HepG2 (cell line): ENCODE measurements at regions not wholly inside any gene's neighbourhood (a gene's known extent, or its start where the extent isn't known, plus 50 kb on each side); places are given as distances from the start of the nearest gene placed in this dataset.

ENCODE experiments used
- ATAC-seq: fragments of 200-7000 bp; cut with Tn5 transposase; 3 replicates; pipeline ENCODE4 v1.9.1; 2020; ENCODE audit warnings: mild to moderate bottlenecking, moderate library complexity
- BruUV-seq: library from RNA; stranded (reverse); fragments of 400-500 nt; replicated peaks from 2 replicates; lab custom pipeline; 2021; lab: Mats Ljungman, UMichigan
- CTCF ChIA-PET: fragments of 300-600 bp; formaldehyde crosslinking; extraction: SDS; loops from one replicate; lab custom pipeline; 2021; ENCODE audit warnings: low total read pairs, inconsistent platforms, low intra/inter-chr PET ratio; lab: Yijun Ruan, JAX
- POLR2A ChIA-PET: fragments of 350-600 bp; sonication (Branson Sonifier 250); formaldehyde crosslinking; loops from one replicate; lab custom pipeline; 2020; ENCODE audit warnings: antibody characterized with exemption, inconsistent platforms; lab: Yijun Ruan, JAX
- DNase-seq: peaks from one replicate; pipeline ENCODE4 v3.0.0-alpha.2; 2015; ENCODE audit warnings: low spot score
- FAIRE-seq: peaks from 3 replicates; lab custom pipeline; 2011; peaks lifted over from hg19 to GRCh38; lab: Jason Lieb, UNC
- H2AFZ ChIP-seq: one replicate; pipeline ENCODE4 v1.6.1; 2011; ENCODE audit warnings: low read length, inconsistent platforms
- H3K27ac ChIP-seq: fragments of 300-600 bp; 3 replicates; pipeline ENCODE4 v1.8.0; 2011; ENCODE audit warnings: mixed run types, mild to moderate bottlenecking, mixed read lengths, low read length, inconsistent platforms; ENCODE audit not compliant: insufficient read depth; ENCODE audit errors: extremely low read length
- H3K27me3 ChIP-seq, 2 experiments: fragments of 200-600 bp in 1 of 2; 2 replicates in 1 of 2; 3 replicates in 1 of 2; pipeline versions ENCODE4 v1.6.0 to v1.8.0; 2011; ENCODE audit warnings: low read length in 2 of 2, mild to moderate bottlenecking in 2 of 2, moderate library complexity in 2 of 2, inconsistent platforms in 1 of 2; ENCODE audit not compliant: insufficient read depth in 2 of 2, control insufficient read depth in 1 of 2
- H3K36me3 ChIP-seq, 2 experiments: fragments of 200-600 bp in 1 of 2; replicated peaks in 1 of 2; 2 replicates in 1 of 2; 3 replicates in 1 of 2; pipeline versions ENCODE4 v1.5.1 to v1.8.0; 2011; ENCODE audit warnings: low read length in 2 of 2, inconsistent platforms in 1 of 2; ENCODE audit not compliant: insufficient read depth in 2 of 2, control insufficient read depth in 1 of 2
- H3K4me1 ChIP-seq: 2 replicates; pipeline ENCODE4 v1.5.1; 2012; ENCODE audit warnings: low read length, inconsistent platforms; ENCODE audit not compliant: insufficient read depth
- H3K4me2 ChIP-seq: 2 replicates; pipeline ENCODE4 v1.6.0; 2011; ENCODE audit warnings: low read depth, low read length, inconsistent platforms
- H3K4me3 ChIP-seq, 3 experiments: fragments of 200-600 bp in 1 of 3; sonication (generic), shearing (Covaris generic) in 1 of 3; replicated peaks in 1 of 3; 2 replicates each; pipeline ENCODE4 v1.5.1; 2011 to 2016; ENCODE audit warnings: low read length in 3 of 3, inconsistent platforms in 2 of 3, low read depth in 2 of 3, mild to moderate bottlenecking in 2 of 3, control low read depth in 1 of 3, mixed read lengths in 1 of 3; ENCODE audit not compliant: insufficient read depth in 1 of 3
- H3K79me2 ChIP-seq: one replicate; pipeline ENCODE4 v1.6.1; 2011; ENCODE audit warnings: low read length, inconsistent platforms; ENCODE audit not compliant: insufficient read depth
- H3K9ac ChIP-seq: 2 replicates; pipeline ENCODE4 v1.6.0; 2011; ENCODE audit warnings: mild to moderate bottlenecking, low read depth, low read length, inconsistent platforms; ENCODE audit not compliant: insufficient read depth
- H3K9me3 ChIP-seq: 2 replicates; pipeline ENCODE4 v1.5.1; 2012; ENCODE audit warnings: mild to moderate bottlenecking, low read length
- H4K20me1 ChIP-seq: 2 replicates; pipeline ENCODE4 v1.6.0; 2011; ENCODE audit warnings: inconsistent platforms, mild to moderate bottlenecking, low read length, moderate library complexity; ENCODE audit not compliant: insufficient read depth
- FOSL2 ChIP-seq: sonication (generic); formaldehyde crosslinking; IDR thresholded peaks from 2 replicates; pipeline ENCODE4 v1.4.0; 2020; ENCODE audit warnings: missing genetic modification reagents
- FOXA3 ChIP-seq: IDR thresholded peaks from 2 replicates; pipeline ENCODE4 v1.6.1; 2016; ENCODE audit warnings: missing genetic modification reagents, missing compliant biosample characterization
- FOXP1 ChIP-seq, 2 experiments: fragments of 450-650 bp in 1 of 2; IDR thresholded peaks; 2 replicates each; pipeline ENCODE4 v1.6.1; 2017 to 2018; ENCODE audit warnings: antibody characterized with exemption in 1 of 2
- IRF2 ChIP-seq: IDR thresholded peaks from 2 replicates; pipeline ENCODE4 v1.6.1; 2018; ENCODE audit warnings: missing genetic modification reagents, missing compliant biosample characterization
- KDM1A ChIP-seq: IDR thresholded peaks from 2 replicates; pipeline ENCODE4 v1.6.1; 2016; ENCODE audit warnings: missing compliant biosample characterization
- MED13 ChIP-seq: sonication (generic); formaldehyde crosslinking; IDR thresholded peaks from 2 replicates; pipeline ENCODE4 v1.5.0; 2020; ENCODE audit warnings: missing genetic modification reagents
- MIER3 ChIP-seq: IDR thresholded peaks from 2 replicates; pipeline ENCODE4 v1.6.1; 2016; ENCODE audit warnings: missing compliant biosample characterization, borderline replicate concordance
- NPAS2 ChIP-seq: sonication (generic); formaldehyde crosslinking; IDR thresholded peaks from 2 replicates; pipeline ENCODE4 v1.8.0; 2022; ENCODE audit warnings: mild to moderate bottlenecking, missing genetic modification reagents, borderline replicate concordance
- REST ChIP-seq, 2 experiments: IDR thresholded peaks; 2 replicates each; pipeline ENCODE4 v1.6.1; 2011 to 2012; ENCODE audit warnings: low read length in 2 of 2, borderline replicate concordance in 1 of 2, low read depth in 1 of 2, mild to moderate bottlenecking in 1 of 2, moderate library complexity in 1 of 2
- SNAPC2 ChIP-seq: sonication (generic); formaldehyde crosslinking; IDR thresholded peaks from 2 replicates; pipeline ENCODE4 v1.8.1; 2022; ENCODE audit warnings: mild to moderate bottlenecking, missing genetic modification reagents
- TBP ChIP-seq: sonication (generic); formaldehyde crosslinking; IDR thresholded peaks from 2 replicates; pipeline ENCODE4 v1.5.0; 2020; ENCODE audit warnings: missing genetic modification reagents
- TEAD3 ChIP-seq: optimal IDR thresholded peaks from 2 replicates; pipeline ENCODE3; 2016; ENCODE audit warnings: borderline replicate concordance
- TFE3 ChIP-seq: IDR thresholded peaks from 2 replicates; pipeline ENCODE4 v1.6.1; 2016
- ZBTB34 ChIP-seq: sonication (generic); formaldehyde crosslinking; IDR thresholded peaks from 2 replicates; pipeline ENCODE4 v1.8.0; 2022; ENCODE audit warnings: mild to moderate bottlenecking, missing genetic modification reagents
- ZNF644 ChIP-seq: IDR thresholded peaks from 2 replicates; pipeline ENCODE4 v1.6.1; 2016; ENCODE audit warnings: low read depth
- WGBS: methylation state at CpG from one replicate; pipeline ENCODE4 v1.1.6; 2017; ENCODE audit warnings: low lambda C conversion rate; 5-methylcytosine and 5-hydroxymethylcytosine counted together
- in situ Hi-C: cut with HindIII; loops from 2 replicates; pipeline ENCODE4 v1.10.0; 2017; ENCODE audit warnings: low pct_unique_long_range_greater_than_20kb; ENCODE audit not compliant: extremely low pct_ligation_motif_present
- intact Hi-C: fragments of 100-400 bp; cut with micrococcal nuclease; formaldehyde crosslinking; loops from one replicate; pipeline ENCODE4 v1.10.0; 2022; ENCODE audit not compliant: unreplicated experiment
- TF ChIP-seq, protein P1 (sequence below): sonication (generic); formaldehyde crosslinking; IDR thresholded peaks from 2 replicates; pipeline ENCODE4 v1.8.0; 2022; ENCODE audit warnings: missing genetic modification reagents, mild to moderate bottlenecking, moderate library complexity, borderline replicate concordance

DNA sequence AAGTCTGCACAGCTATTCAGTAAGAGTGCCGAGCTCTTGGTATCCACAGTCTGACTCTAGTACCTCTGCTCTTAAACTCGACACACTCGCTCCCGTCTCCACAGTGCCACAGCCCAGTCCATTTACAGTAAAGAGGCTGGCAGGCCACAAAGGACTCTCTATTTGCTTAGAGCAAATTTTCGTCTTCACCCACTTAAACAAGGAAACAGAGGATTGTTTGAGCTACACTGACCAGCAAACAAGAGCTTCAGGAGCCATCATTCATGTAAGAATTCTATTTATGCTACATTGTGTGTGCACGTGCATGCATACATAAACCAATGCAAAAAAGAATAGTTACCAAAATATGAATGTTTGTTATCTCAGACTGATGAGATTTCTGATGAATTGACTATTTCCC, 290.2 kb downstream of the USP46 start (continued):
- TF ChIP-seq SNAPC2, result no peak
- TF ChIP-seq ZNF644 (CRISPR knock-in tag), result 0 out of 2 replicates have a peak, but pooled peaks have one; percentile 28
- no peak for TF ChIP-seq IRF2 (CRISPR knock-in tag)
- TF ChIP-seq FOXP1 (IDR thresholded peaks at IDR 0.05), result no peak
- peak; percentile 35 for TF ChIP-seq FOXP1 (CRISPR knock-in tag; IDR thresholded peaks at IDR 0.05)
- no peak for TF ChIP-seq ZBTB34 (CRISPR knock-in tag)
- TF ChIP-seq NPAS2 (CRISPR knock-in tag), result no peak
- no peak for TF ChIP-seq MED13 (CRISPR knock-in tag)
- TF ChIP-seq, all 625 proteins: peak for 28

DNA sequence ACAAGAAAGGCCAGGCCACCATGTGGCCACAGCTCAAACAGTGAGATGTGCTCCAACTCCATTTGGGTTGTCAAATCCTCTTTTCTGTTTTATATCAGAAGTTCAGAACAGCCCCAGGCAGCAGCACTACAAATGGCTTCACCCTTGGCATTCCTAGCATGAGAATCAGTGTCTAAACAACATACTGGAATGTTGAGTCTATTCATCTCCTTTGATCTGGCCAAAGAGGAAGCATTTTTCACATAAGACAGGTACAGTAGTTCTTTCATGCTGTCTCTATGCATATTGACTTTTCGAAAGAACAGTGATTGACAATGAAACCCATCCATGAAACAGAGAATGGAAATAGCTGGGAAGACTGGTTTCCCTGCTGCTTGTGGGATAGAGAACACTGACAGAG, 289.5 kb downstream of the USP46 start:
- BruUV-seq, result no TSS peak
- Histone ChIP-seq H3K79me2 (no peaks in the 10 kb centered on the region), H3K4me2 (peak overlapping the region; percentile 33), H3K9ac (peak overlapping the region; percentile 49), H3K4me1 (peaks cover 37% of the 10 kb centered on the region), H4K20me1 (no peaks in the 10 kb centered on the region), H2AFZ (no peak overlapping the region), H3K27me3 (no peaks in the 10 kb centered on the region), H3K27ac (peak overlapping the region; percentile 64), H3K36me3 (no peaks in the 10 kb centered on the region), H3K4me3 (no peak overlapping the region), H3K9me3 (no peaks in the 10 kb centered on the region)
- FAIRE-seq (peak; percentile 49), ATAC-seq (peak; percentile 95), DNase-seq (peak; percentile 97)
- in situ Hi-C loops (loop anchor here (5.0 to 10.0 kb wide), 3 partner anchors 135 to 343 kb away; no protein-coding TSS in a partner anchor), intact Hi-C loops (loop anchor here (2.0 to 5.0 kb wide), 3 partner anchors 137 to 343 kb away; partner anchors contain the start of gene USP46)
- POLR2A ChIA-PET, result interaction anchor here (3.3 kb wide), 1 partner anchor 343 kb away, joined by 23 read pairs; no protein-coding TSS in a partner anchor
- WGBS, result 4% methylated on average over 1 of the region's 1 CpG
- CTCF ChIA-PET, result no interaction called here
- TF ChIP-seq TEAD3 (peak; percentile 98), MIER3 (CRISPR knock-in tag) (peak; percentile 70; the same call in 1 of the 2 replicates), TBP (CRISPR knock-in tag) (no peak), REST (IDR thresholded peaks at IDR 0.05; ENCODE audit: borderline replicate concordance in 1 of 2, low read depth in 1 of 2, low read length in 2 of 2) (no peak), FOXA3 (CRISPR knock-in tag) (peak; percentile 96), TFE3 (CRISPR knock-in tag) (peak; percentile 61), KDM1A (peak; percentile 48), FOSL2 (CRISPR knock-in tag) (peak; percentile 86)
- TF ChIP-seq, protein P1, sequence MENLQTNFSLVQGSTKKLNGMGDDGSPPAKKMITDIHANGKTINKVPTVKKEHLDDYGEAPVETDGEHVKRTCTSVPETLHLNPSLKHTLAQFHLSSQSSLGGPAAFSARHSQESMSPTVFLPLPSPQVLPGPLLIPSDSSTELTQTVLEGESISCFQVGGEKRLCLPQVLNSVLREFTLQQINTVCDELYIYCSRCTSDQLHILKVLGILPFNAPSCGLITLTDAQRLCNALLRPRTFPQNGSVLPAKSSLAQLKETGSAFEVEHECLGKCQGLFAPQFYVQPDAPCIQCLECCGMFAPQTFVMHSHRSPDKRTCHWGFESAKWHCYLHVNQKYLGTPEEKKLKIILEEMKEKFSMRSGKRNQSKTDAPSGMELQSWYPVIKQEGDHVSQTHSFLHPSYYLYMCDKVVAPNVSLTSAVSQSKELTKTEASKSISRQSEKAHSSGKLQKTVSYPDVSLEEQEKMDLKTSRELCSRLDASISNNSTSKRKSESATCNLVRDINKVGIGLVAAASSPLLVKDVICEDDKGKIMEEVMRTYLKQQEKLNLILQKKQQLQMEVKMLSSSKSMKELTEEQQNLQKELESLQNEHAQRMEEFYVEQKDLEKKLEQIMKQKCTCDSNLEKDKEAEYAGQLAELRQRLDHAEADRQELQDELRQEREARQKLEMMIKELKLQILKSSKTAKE (CRISPR knock-in tag), result 0 out of 2 replicates have a peak, but pooled peaks have one; percentile 18
